ENCODE measurements at regions not wholly inside any gene's neighbourhood (a gene's known extent, or its start where the extent isn't known, plus 50 kb on each side); places are given as distances from the start of the nearest gene placed in this dataset.

GRCh38 chr11:134521452-134522289 lies 109.6 kb upstream of the B3GAT1 start:
- no peak for DNase-seq

GRCh38 chr11:134521001-134521400 lies 109.0 kb upstream of the B3GAT1 start:
- no peak for DNase-seq

GRCh38 chr11:134519788-134520187 lies 107.7 kb upstream of the B3GAT1 start:
- DNase-seq = no peak

- DNase-seq = no peak
Observed at GRCh38 chr11:134519390-134519750, 107.3 kb upstream of the B3GAT1 start.

GRCh38 chr11:134518616-134519389 lies 106.8 kb upstream of the B3GAT1 start:
- DNase-seq = no peak

GRCh38 chr11:134517621-134518293 lies 105.7 kb upstream of the B3GAT1 start:
- DNase-seq = no peak

- DNase-seq = no peak
Observed at GRCh38 chr11:134517115-134517514, 105.1 kb upstream of the B3GAT1 start.

- no peak for DNase-seq
Observed at GRCh38 chr11:134516529-134516928, 104.5 kb upstream of the B3GAT1 start.

- DNase-seq = no peak
Observed at GRCh38 chr11:134515081-134515960, 103.3 kb upstream of the B3GAT1 start.

GRCh38 chr11:134514354-134514951 lies 102.4 kb upstream of the B3GAT1 start:
- DNase-seq = no peak

GRCh38 chr11:134513585-134514120 lies 101.6 kb upstream of the B3GAT1 start:
- DNase-seq = no peak

- DNase-seq = no peak
Observed at GRCh38 chr11:134512571-134513538, 100.8 kb upstream of the B3GAT1 start.

GRCh38 chr11:134512061-134512460 lies 100.0 kb upstream of the B3GAT1 start:
- DNase-seq = no peak

- DNase-seq = no peak
Observed at GRCh38 chr11:134511255-134511654, 99.2 kb upstream of the B3GAT1 start.

GRCh38 chr11:134510233-134511040 lies 98.4 kb upstream of the B3GAT1 start:
- no peak for DNase-seq

GRCh38 chr11:134509381-134510232 lies 97.6 kb upstream of the B3GAT1 start:
- no peak for DNase-seq

GRCh38 chr11:134508219-134508990 lies 96.4 kb upstream of the B3GAT1 start:
- no peak for DNase-seq

GRCh38 chr11:134506046-134506445 lies 94.0 kb upstream of the B3GAT1 start:
- DNase-seq = no peak

All from OCI-M1 (cell line).